ENCODE measurements at regions not wholly inside any gene's neighbourhood (a gene's known extent, or its start where the extent isn't known, plus 50 kb on each side); places are given as distances from the start of the nearest gene placed in this dataset.
"Not testable (repeated sequence)": the region's sequence is repeated elsewhere in the genome, so short reads cannot be mapped to it uniquely, and the experiment has no call there.

GRCh38 chrX:994780-995179, 217.7 kb downstream of the CRLF2 start:
- Histone ChIP-seq H3F3A (ENCODE audit: low read depth) (no peaks in the 10 kb centered on the region), H4K20me1 (ENCODE audit: insufficient read depth, low read length, poor library complexity, severe bottlenecking) (no peaks in the 10 kb centered on the region), H3K27me3 (ENCODE audit: insufficient read depth, low read length, poor library complexity, severe bottlenecking) (no peaks in the 10 kb centered on the region), H3K36me3 (ENCODE audit: insufficient read depth, low read length) (no peaks in the 10 kb centered on the region), H3K9ac (ENCODE audit: low read depth, low read length, poor library complexity, severe bottlenecking) (no peak overlapping the region), H3K4me3 (ENCODE audit: low read length, poor library complexity, severe bottlenecking) (no peak overlapping the region), H2AFZ (ENCODE audit: low read length) (no peak overlapping the region), H3K4me1 (ENCODE audit: insufficient read depth, low read length, poor library complexity, severe bottlenecking) (peaks cover 4% of the 10 kb centered on the region), H3K79me2 (ENCODE audit: insufficient read depth, low read length) (no peaks in the 10 kb centered on the region), H3K9me3 (ENCODE audit: insufficient read depth, low read depth, low read length) (no peaks in the 10 kb centered on the region), H3K4me2 (ENCODE audit: low read depth, low read length, poor library complexity, severe bottlenecking) (no peak overlapping the region), H3K9me2 (replicated peaks; ENCODE audit: low read depth, low read length) (no peaks in the 10 kb centered on the region)
- TF ChIP-seq CTCF (conservative IDR thresholded peaks at IDR 0.05; ENCODE audit: low read length) (no peak), EZH2phosphoT487 (IDR thresholded peaks at IDR 0.05; ENCODE audit: borderline replicate concordance) (no peak)

GRCh38 chrX:989959-990510, 222.4 kb downstream of the CRLF2 start:
- Histone ChIP-seq H3K4me1 (ENCODE audit: insufficient read depth, low read length, poor library complexity, severe bottlenecking) (no peaks in the 10 kb centered on the region), H3K79me2 (ENCODE audit: insufficient read depth, low read length) (no peaks in the 10 kb centered on the region), H3F3A (ENCODE audit: low read depth) (no peaks in the 10 kb centered on the region), H3K4me2 (ENCODE audit: low read depth, low read length, poor library complexity, severe bottlenecking) (no peak overlapping the region), H3K9ac (ENCODE audit: low read depth, low read length, poor library complexity, severe bottlenecking) (no peak overlapping the region), H3K4me3 (ENCODE audit: low read length, poor library complexity, severe bottlenecking) (no peak overlapping the region), H3K36me3 (ENCODE audit: insufficient read depth, low read length) (no peaks in the 10 kb centered on the region), H3K27me3 (ENCODE audit: insufficient read depth, low read length, poor library complexity, severe bottlenecking) (no peaks in the 10 kb centered on the region), H3K9me3 (ENCODE audit: insufficient read depth, low read depth, low read length) (no peaks in the 10 kb centered on the region), H4K20me1 (ENCODE audit: insufficient read depth, low read length, poor library complexity, severe bottlenecking) (no peaks in the 10 kb centered on the region), H3K9me2 (replicated peaks; ENCODE audit: low read depth, low read length) (no peaks in the 10 kb centered on the region), H2AFZ (ENCODE audit: low read length) (no peak overlapping the region)
- TF ChIP-seq EZH2phosphoT487 (IDR thresholded peaks at IDR 0.05; ENCODE audit: borderline replicate concordance) (no peak), CTCF (conservative IDR thresholded peaks at IDR 0.05; ENCODE audit: low read length) (no peak)

- not testable (repeated sequence) for H4K20me1 ChIP-seq (ENCODE audit: insufficient read depth, low read length, poor library complexity, severe bottlenecking); H3K4me1 ChIP-seq (ENCODE audit: insufficient read depth, low read length, poor library complexity, severe bottlenecking); H3K9me3 ChIP-seq (ENCODE audit: insufficient read depth, low read depth, low read length); H3K79me2 ChIP-seq (ENCODE audit: insufficient read depth, low read length); H3K9me2 ChIP-seq (replicated peaks; ENCODE audit: low read depth, low read length); H2AFZ ChIP-seq (ENCODE audit: low read length); H3K9ac ChIP-seq (ENCODE audit: low read depth, low read length, poor library complexity, severe bottlenecking); H3K4me2 ChIP-seq (ENCODE audit: low read depth, low read length, poor library complexity, severe bottlenecking); H3K4me3 ChIP-seq (ENCODE audit: low read length, poor library complexity, severe bottlenecking); H3K36me3 ChIP-seq (ENCODE audit: insufficient read depth, low read length); H3K27me3 ChIP-seq (ENCODE audit: insufficient read depth, low read length, poor library complexity, severe bottlenecking); H3F3A ChIP-seq (ENCODE audit: low read depth)
Observed at GRCh38 chrX:988530-988929, 223.9 kb downstream of the CRLF2 start.

All from Loucy (cell line).